ENCODE measurements at regions not wholly inside any gene's neighbourhood (a gene's known extent, or its start where the extent isn't known, plus 50 kb on each side); places are given as distances from the start of the nearest gene placed in this dataset.

DNA sequence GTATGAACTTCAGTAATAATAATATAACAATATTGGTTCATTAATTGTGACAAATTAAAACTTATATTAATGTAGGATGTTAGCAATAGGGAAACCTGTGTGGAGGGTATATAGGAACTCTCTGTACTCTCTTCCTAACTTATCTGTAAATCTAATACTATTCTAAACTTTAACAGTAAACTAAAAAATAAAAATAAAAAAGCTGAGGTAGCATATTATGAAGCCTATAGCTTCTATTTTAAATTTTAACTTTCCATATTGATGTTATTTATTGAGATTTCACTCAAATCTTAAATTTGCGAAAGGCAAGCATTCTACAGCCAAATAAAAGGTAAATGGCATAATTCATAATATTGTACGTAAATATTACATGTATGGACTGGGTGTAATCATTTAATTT is 326.4 kb downstream of the MEI4 start:
- no peak overlapping the region for H3K27ac ChIP-seq
- H3K4me3 ChIP-seq, result no peak overlapping the region
- TF ChIP-seq, protein P1, sequence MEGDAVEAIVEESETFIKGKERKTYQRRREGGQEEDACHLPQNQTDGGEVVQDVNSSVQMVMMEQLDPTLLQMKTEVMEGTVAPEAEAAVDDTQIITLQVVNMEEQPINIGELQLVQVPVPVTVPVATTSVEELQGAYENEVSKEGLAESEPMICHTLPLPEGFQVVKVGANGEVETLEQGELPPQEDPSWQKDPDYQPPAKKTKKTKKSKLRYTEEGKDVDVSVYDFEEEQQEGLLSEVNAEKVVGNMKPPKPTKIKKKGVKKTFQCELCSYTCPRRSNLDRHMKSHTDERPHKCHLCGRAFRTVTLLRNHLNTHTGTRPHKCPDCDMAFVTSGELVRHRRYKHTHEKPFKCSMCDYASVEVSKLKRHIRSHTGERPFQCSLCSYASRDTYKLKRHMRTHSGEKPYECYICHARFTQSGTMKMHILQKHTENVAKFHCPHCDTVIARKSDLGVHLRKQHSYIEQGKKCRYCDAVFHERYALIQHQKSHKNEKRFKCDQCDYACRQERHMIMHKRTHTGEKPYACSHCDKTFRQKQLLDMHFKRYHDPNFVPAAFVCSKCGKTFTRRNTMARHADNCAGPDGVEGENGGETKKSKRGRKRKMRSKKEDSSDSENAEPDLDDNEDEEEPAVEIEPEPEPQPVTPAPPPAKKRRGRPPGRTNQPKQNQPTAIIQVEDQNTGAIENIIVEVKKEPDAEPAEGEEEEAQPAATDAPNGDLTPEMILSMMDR (IDR thresholded peaks at IDR 0.05), result no peak

DNA sequence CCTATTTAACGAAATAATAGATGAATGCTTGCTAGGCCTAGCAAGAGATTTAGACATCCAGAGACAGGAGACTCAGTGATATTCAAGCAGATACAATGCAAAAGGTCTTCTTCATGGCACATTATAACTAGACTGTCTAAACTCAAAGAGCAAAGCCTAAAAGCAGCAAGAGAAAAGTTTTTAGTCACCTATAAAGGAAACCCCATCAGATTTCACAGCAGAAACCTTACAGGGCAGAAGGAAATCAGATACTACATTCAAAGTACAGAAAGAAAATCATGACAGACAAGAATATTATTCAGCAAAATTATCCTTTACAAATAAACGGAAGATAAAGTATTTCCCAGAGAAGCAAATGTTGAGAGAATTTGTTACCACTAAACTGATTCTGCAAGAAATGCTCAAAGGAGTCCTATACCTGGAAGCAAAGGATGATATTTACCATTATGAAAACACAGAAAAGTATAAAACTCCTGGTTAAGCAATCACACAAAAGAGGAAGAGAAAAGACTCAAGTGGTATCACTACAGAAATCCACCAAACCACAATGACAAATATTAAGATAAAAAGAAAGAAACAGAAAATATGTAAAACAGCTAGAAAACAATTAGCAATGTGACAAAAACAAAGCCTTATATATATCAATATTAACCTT is 333.7 kb downstream of the MEI4 start:
- H3K4me3 ChIP-seq, result no peak overlapping the region
- TF ChIP-seq, protein P1 (IDR thresholded peaks at IDR 0.05), result no peak
- no peak for DNase-seq (ENCODE audit: low spot score)
- H3K27ac ChIP-seq, result no peak overlapping the region

More for the DNA sequence above, 326.4 kb downstream of the MEI4 start:
- DNase-seq (ENCODE audit: low spot score), result no peak

DNA sequence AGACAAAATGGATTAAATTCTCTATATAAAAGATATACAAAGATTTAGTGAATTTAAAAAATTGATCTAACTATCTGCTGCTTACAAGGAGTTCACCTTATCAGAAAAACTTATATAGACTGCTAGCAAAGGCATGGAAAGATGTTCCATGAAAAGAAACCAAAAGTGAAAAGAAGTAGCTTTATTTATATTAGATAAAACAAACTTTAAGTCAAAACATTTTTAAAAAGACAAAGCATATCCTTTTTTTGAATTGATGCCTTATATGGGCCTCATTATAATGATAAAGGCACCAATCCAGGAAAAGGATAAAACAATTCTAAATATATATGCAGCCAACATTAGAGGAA is 334.2 kb downstream of the MEI4 start:
- H3K4me3 ChIP-seq, result no peak overlapping the region
- no peak overlapping the region for H3K27ac ChIP-seq
- DNase-seq (ENCODE audit: low spot score), result no peak
- TF ChIP-seq, protein P1 (IDR thresholded peaks at IDR 0.05), result no peak

DNA sequence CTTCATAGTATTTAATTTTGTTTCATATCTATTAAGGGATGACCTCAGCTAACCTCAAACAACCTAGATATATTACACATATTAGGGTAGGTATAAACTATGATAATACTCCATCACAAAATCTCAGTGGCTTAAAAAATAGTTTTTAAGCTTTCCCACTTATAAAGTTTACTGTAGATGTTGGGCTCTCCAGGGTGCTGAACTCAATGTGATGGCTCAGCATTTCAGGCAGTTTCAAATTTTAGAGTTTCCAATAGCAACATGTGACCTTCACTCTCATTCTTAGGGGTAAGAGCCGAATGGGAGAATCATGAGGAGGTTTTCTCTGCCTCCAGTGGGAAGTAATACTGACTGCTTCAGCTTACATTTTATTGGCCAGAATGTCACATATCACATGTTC is 357.3 kb downstream of the MEI4 start:
- H3K27ac ChIP-seq, result no peak overlapping the region
- H3K4me3 ChIP-seq, result no peak overlapping the region
- TF ChIP-seq, protein P1 (IDR thresholded peaks at IDR 0.05), result no peak
- DNase-seq (ENCODE audit: low spot score), result no peak

DNA sequence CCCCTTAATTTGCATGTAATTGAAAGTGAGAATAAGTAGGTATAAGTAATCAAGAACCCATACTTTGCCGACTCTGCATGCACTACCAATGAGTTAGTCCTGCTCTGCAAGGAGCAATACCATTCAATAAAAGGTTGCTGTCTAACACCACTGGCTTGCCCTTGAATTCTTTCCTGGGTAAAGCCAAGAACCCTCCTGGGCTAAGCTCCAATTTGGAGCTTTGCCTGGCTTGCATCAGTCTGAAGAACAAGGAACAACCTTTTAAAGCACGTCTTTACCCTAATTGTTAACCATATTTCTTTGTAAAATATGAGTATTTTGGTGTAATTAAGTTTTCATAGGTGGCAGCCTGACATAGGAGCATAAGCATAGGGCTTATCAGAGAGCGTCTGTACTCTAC is 367.7 kb downstream of the MEI4 start:
- Histone ChIP-seq H3K4me3 (no peak overlapping the region), H3K27ac (no peak overlapping the region)
- DNase-seq (ENCODE audit: low spot score), result no peak
- TF ChIP-seq, protein P1 (IDR thresholded peaks at IDR 0.05), result no peak

DNA sequence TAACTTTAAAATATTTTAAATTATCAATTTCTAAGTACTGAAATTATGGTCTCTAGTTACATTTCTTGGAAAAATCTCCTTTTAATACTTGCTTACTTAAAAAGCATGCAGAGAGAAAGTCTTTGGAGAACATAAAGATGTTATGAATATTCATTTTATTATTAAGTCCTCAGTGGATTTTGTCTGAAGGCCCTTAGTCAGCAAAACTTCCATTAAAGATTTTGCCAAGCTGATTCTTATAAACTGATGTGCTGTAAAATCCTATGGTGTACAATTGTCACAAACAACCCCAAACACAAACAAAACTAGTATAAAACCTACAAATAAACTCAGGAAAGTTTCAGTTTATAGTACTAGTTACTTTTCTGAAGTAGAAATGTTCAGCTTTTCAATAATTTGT is 372.7 kb downstream of the MEI4 start:
- DNase-seq (ENCODE audit: low spot score), result no peak
- no peak overlapping the region for H3K27ac ChIP-seq
- no peak overlapping the region for H3K4me3 ChIP-seq
- TF ChIP-seq, protein P1 (IDR thresholded peaks at IDR 0.05), result no peak

DNA sequence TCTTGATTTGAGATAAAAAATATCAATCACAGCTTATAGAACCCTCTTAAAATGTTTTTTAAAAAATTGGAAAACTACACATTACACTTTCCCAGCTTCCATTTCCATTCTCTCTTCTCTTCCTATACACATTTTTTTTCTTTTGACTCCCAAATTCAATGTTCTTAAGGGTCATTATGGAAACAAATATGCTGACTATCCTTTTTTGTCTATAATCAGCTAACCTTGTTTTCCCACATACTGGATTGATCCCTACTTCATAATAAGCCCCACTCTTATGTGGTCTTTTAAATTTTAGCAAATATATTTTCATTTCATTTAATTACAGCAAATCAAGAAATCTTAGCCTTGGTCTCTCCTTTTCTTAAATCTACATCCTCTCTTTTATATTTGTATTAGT is 378.4 kb downstream of the MEI4 start:
- DNase-seq (ENCODE audit: low spot score), result no peak
- no peak overlapping the region for H3K4me3 ChIP-seq
- TF ChIP-seq, protein P1 (IDR thresholded peaks at IDR 0.05), result no peak
- H3K27ac ChIP-seq, result no peak overlapping the region
